ENCODE measurements at regions not wholly inside any gene's neighbourhood (a gene's known extent, or its start where the extent isn't known, plus 50 kb on each side); places are given as distances from the start of the nearest gene placed in this dataset.

GRCh38 chr3:72447059-72447946, 400.9 kb downstream of the SHQ1 start:
- H3K4me1 ChIP-seq (ENCODE audit: control insufficient read depth, insufficient read depth, low read length, poor library complexity, severe bottlenecking): peaks cover 34% of the 10 kb centered on the region
- Mint-ChIP-seq H3K36me3 (peaks cover 9% of the 10 kb centered on the region), H3K27ac (peak overlapping the region in 1 of 3 donors; percentile 82), H3K9me3 (peaks cover 0 to 1% (median 0%) of the 10 kb centered on the region in 7 donors), H3K27me3 (peaks cover 37% of the 10 kb centered on the region), H3K4me1 (peaks cover 27 to 44% (median 32%) of the 10 kb centered on the region in 4 donors), H3K4me3 (peak overlapping the region; percentile 78 to 87 (median 81))
- ATAC-seq (ENCODE audit: low read depth in 2 of 2) (peak; percentile 91 to 93), DNase-seq (peak; percentile 89 to 94 (median 90))
- peak overlapping the region; percentile 66 for H3K27ac ChIP-seq (ENCODE audit: insufficient read depth, low read length, poor library complexity, severe bottlenecking)
- no peak overlapping the region for H3K4me3 ChIP-seq (ENCODE audit: low read depth, low read length)
- H3K9me3 ChIP-seq (ENCODE audit: control insufficient read depth in 2 of 2, low read length in 2 of 2): no peaks in the 10 kb centered on the region
- peaks cover 11% of the 10 kb centered on the region for H3K27me3 ChIP-seq (ENCODE audit: control insufficient read depth, insufficient read depth, low read length)
- H3K36me3 ChIP-seq (ENCODE audit: control insufficient read depth, insufficient read depth, low read length): no peaks in the 10 kb centered on the region

- Mint-ChIP-seq H3K27me3 (peaks cover 28% of the 10 kb centered on the region), H3K27ac (peak within 1 kb of the TSS; percentile 88 to 98 (median 94)), H3K4me3 (peak within 1 kb of the TSS; percentile 97 to 100 (median 99)), H3K4me1 (peaks cover 27 to 52% (median 38%) of the 10 kb centered on the region in 4 donors), H3K36me3 (peaks cover 9% of the 10 kb centered on the region), H3K9me3 (peaks cover 0 to 1% (median 0%) of the 10 kb centered on the region in 7 donors)
- peak within 1 kb of the TSS; percentile 66 for H3K27ac ChIP-seq (ENCODE audit: insufficient read depth, low read length, poor library complexity, severe bottlenecking)
- peak; percentile 10 to 58 (median 42) for DNase-seq
- no peaks in the 10 kb centered on the region for H3K9me3 ChIP-seq (ENCODE audit: control insufficient read depth in 2 of 2, low read length in 2 of 2)
- H3K27me3 ChIP-seq (ENCODE audit: control insufficient read depth, insufficient read depth, low read length): peaks cover 10% of the 10 kb centered on the region
- H3K36me3 ChIP-seq (ENCODE audit: control insufficient read depth, insufficient read depth, low read length): no peaks in the 10 kb centered on the region
- peak within 1 kb of the TSS; percentile 96 for H3K4me3 ChIP-seq (ENCODE audit: low read depth, low read length)
- H3K4me1 ChIP-seq (ENCODE audit: control insufficient read depth, insufficient read depth, low read length, poor library complexity, severe bottlenecking): peaks cover 40% of the 10 kb centered on the region
- ATAC-seq (ENCODE audit: low read depth in 2 of 2): peak; percentile 3 to 9
Measured at GRCh38 chr3:72446218-72447058, 401.8 kb downstream of the SHQ1 start, which contains the start of gene RYBP. Gene RYBP, minus strand, starts transcription at chr3:72446621.

GRCh38 chr3:72445827-72446217, 402.4 kb downstream of the SHQ1 start:
- ATAC-seq (ENCODE audit: low read depth in 2 of 2) (no peak), DNase-seq (peak in 1 of 3 donors; percentile 34)
- Mint-ChIP-seq H3K9me3 (peaks cover 0 to 1% (median 0%) of the 10 kb centered on the region in 7 donors), H3K4me3 (peak overlapping the region; percentile 97 to 100 (median 99)), H3K4me1 (peaks cover 27 to 56% (median 44%) of the 10 kb centered on the region in 4 donors), H3K27me3 (peaks cover 22% of the 10 kb centered on the region), H3K27ac (peak overlapping the region; percentile 87 to 98 (median 88)), H3K36me3 (peaks cover 9% of the 10 kb centered on the region)
- no peaks in the 10 kb centered on the region for H3K9me3 ChIP-seq (ENCODE audit: control insufficient read depth in 2 of 2, low read length in 2 of 2)
- H3K36me3 ChIP-seq (ENCODE audit: control insufficient read depth, insufficient read depth, low read length): peaks cover 1% of the 10 kb centered on the region
- no peak overlapping the region for H3K27ac ChIP-seq (ENCODE audit: insufficient read depth, low read length, poor library complexity, severe bottlenecking)
- peaks cover 40% of the 10 kb centered on the region for H3K4me1 ChIP-seq (ENCODE audit: control insufficient read depth, insufficient read depth, low read length, poor library complexity, severe bottlenecking)
- H3K4me3 ChIP-seq (ENCODE audit: low read depth, low read length): peak overlapping the region; percentile 96
- peaks cover 4% of the 10 kb centered on the region for H3K27me3 ChIP-seq (ENCODE audit: control insufficient read depth, insufficient read depth, low read length)

- H3K27me3 Mint-ChIP-seq: peaks cover 14% of the 10 kb centered on the region
- no peaks in the 10 kb centered on the region for H3K9me3 ChIP-seq (ENCODE audit: control insufficient read depth in 2 of 2, low read length in 2 of 2)
- peaks cover 0 to 1% (median 0%) of the 10 kb centered on the region in 7 donors for H3K9me3 Mint-ChIP-seq
- peaks cover 40% of the 10 kb centered on the region for H3K4me1 ChIP-seq (ENCODE audit: control insufficient read depth, insufficient read depth, low read length, poor library complexity, severe bottlenecking)
- H3K36me3 ChIP-seq (ENCODE audit: control insufficient read depth, insufficient read depth, low read length): peaks cover 7% of the 10 kb centered on the region
- H3K4me3 ChIP-seq (ENCODE audit: low read depth, low read length): peak overlapping the region; percentile 96
- H3K27ac ChIP-seq (ENCODE audit: insufficient read depth, low read length, poor library complexity, severe bottlenecking): no peak overlapping the region
- DNase-seq: peak in 2 of 3 donors; percentile 40 to 74
- peaks cover 37 to 67% (median 53%) of the 10 kb centered on the region in 4 donors for H3K4me1 Mint-ChIP-seq
- peak overlapping the region in 1 of 3 donors; percentile 67 for H3K27ac Mint-ChIP-seq
- peak in 1 of 2 donors; percentile 17 for ATAC-seq (ENCODE audit: low read depth in 2 of 2)
- no peaks in the 10 kb centered on the region for H3K27me3 ChIP-seq (ENCODE audit: control insufficient read depth, insufficient read depth, low read length)
- peak overlapping the region; percentile 97 to 100 (median 99) for H3K4me3 Mint-ChIP-seq
- H3K36me3 Mint-ChIP-seq: peaks cover 9% of the 10 kb centered on the region
Measured at GRCh38 chr3:72444656-72445223, 403.5 kb downstream of the SHQ1 start.

- H3K4me3 ChIP-seq (ENCODE audit: low read depth, low read length): peak overlapping the region; percentile 48
- H3K36me3 ChIP-seq (ENCODE audit: control insufficient read depth, insufficient read depth, low read length): peaks cover 25% of the 10 kb centered on the region
- peak overlapping the region in 1 of 3 donors; percentile 66 for H3K27ac Mint-ChIP-seq
- DNase-seq: peak in 1 of 3 donors; percentile 18
- H3K27me3 Mint-ChIP-seq: peaks cover 6% of the 10 kb centered on the region
- H3K27me3 ChIP-seq (ENCODE audit: control insufficient read depth, insufficient read depth, low read length): no peaks in the 10 kb centered on the region
- H3K4me3 Mint-ChIP-seq: peak overlapping the region in 3 of 4 donors; percentile 21 to 97 (median 46)
- no peak overlapping the region for H3K27ac ChIP-seq (ENCODE audit: insufficient read depth, low read length, poor library complexity, severe bottlenecking)
- peaks cover 0 to 1% (median 0%) of the 10 kb centered on the region in 7 donors for H3K9me3 Mint-ChIP-seq
- peaks cover 45 to 87% (median 71%) of the 10 kb centered on the region in 4 donors for H3K4me1 Mint-ChIP-seq
- H3K4me1 ChIP-seq (ENCODE audit: control insufficient read depth, insufficient read depth, low read length, poor library complexity, severe bottlenecking): peaks cover 41% of the 10 kb centered on the region
- ATAC-seq (ENCODE audit: low read depth in 2 of 2): no peak
- peaks cover 22% of the 10 kb centered on the region for H3K36me3 Mint-ChIP-seq
- H3K9me3 ChIP-seq (ENCODE audit: control insufficient read depth in 2 of 2, low read length in 2 of 2): no peaks in the 10 kb centered on the region
Measured at GRCh38 chr3:72442759-72443158, 405.5 kb downstream of the SHQ1 start.

- Histone ChIP-seq H3K4me3 (ENCODE audit: low read depth, low read length) (no peak overlapping the region), H3K9me3 (ENCODE audit: control insufficient read depth in 2 of 2, low read length in 2 of 2) (no peaks in the 10 kb centered on the region), H3K4me1 (ENCODE audit: control insufficient read depth, insufficient read depth, low read length, poor library complexity, severe bottlenecking) (peaks cover 43% of the 10 kb centered on the region), H3K27ac (ENCODE audit: insufficient read depth, low read length, poor library complexity, severe bottlenecking) (no peak overlapping the region), H3K27me3 (ENCODE audit: control insufficient read depth, insufficient read depth, low read length) (no peaks in the 10 kb centered on the region), H3K36me3 (ENCODE audit: control insufficient read depth, insufficient read depth, low read length) (peaks cover 25% of the 10 kb centered on the region)
- Mint-ChIP-seq H3K4me3 (peak overlapping the region in 2 of 4 donors; percentile 11 to 97), H3K27me3 (peaks cover 3% of the 10 kb centered on the region), H3K4me1 (peaks cover 55 to 99% (median 81%) of the 10 kb centered on the region in 4 donors), H3K36me3 (peaks cover 27% of the 10 kb centered on the region), H3K27ac (peak overlapping the region in 1 of 3 donors; percentile 34), H3K9me3 (peaks cover 0 to 1% (median 0%) of the 10 kb centered on the region in 7 donors)
- ATAC-seq (ENCODE audit: low read depth in 2 of 2): no peak
- DNase-seq: no peak
Measured at GRCh38 chr3:72441284-72441994, 406.8 kb downstream of the SHQ1 start.
